Endothelial cell of umbilical vein (primary cell): ENCODE measurements at regions not wholly inside any gene's neighbourhood (a gene's known extent, or its start where the extent isn't known, plus 50 kb on each side); places are given as distances from the start of the nearest gene placed in this dataset.

Experiments
- BruUV-seq: library from RNA; stranded (reverse); fragments of 400-500 nt; replicated peaks from 2 replicates; lab custom pipeline; 2021; lab: Mats Ljungman, UMichigan
- CTCF ChIA-PET: fragments of 300-600, 350-600 bp; sonication (Branson Sonifier 250); formaldehyde crosslinking; loops from one replicate; lab custom pipeline; 2021; ENCODE audit warnings: antibody characterized with exemption, inconsistent platforms; lab: Charles Lee
- POLR2A ChIA-PET: fragments of 300-600, 350-600 bp; sonication (Branson Sonifier 250); formaldehyde crosslinking; loops from one replicate; lab custom pipeline; 2021; ENCODE audit warnings: antibody characterized with exemption, inconsistent platforms; lab: Charles Lee
- DNase-seq: peaks from one replicate; pipeline ENCODE4 v3.0.0-alpha.2; 2011; ENCODE audit warnings: low read depth, low spot score
- FAIRE-seq: peaks from 2 replicates; lab custom pipeline; 2011; peaks lifted over from hg19 to GRCh38; lab: Jason Lieb, UNC
- H2AFZ ChIP-seq: 2 replicates; pipeline ENCODE4 v1.6.0; 2012; ENCODE audit warnings: low read depth, low read length, control low read depth, inconsistent platforms
- H3K27ac ChIP-seq: 2 replicates; pipeline ENCODE4 v1.5.1; 2011; ENCODE audit warnings: low read depth, mild to moderate bottlenecking, control low read depth, low read length, moderate library complexity; ENCODE audit not compliant: insufficient read depth
- H3K27me3 ChIP-seq, 2 experiments: 2 replicates each; pipeline versions ENCODE4 v1.6.0 to v1.6.1; 2011; ENCODE audit warnings: low read length in 2 of 2, mixed read lengths in 1 of 2; ENCODE audit not compliant: control insufficient read depth in 2 of 2, insufficient read depth in 2 of 2
- H3K36me3 ChIP-seq, 2 experiments: 2 replicates in 1 of 2; 3 replicates in 1 of 2; pipeline ENCODE4 v1.5.1; 2011; ENCODE audit warnings: low read length in 2 of 2, mild to moderate bottlenecking in 1 of 2, moderate library complexity in 1 of 2; ENCODE audit not compliant: control insufficient read depth in 2 of 2, insufficient read depth in 2 of 2; ENCODE audit errors: extremely low read depth in 1 of 2
- H3K4me1 ChIP-seq: 3 replicates; pipeline ENCODE4 v1.5.1; 2011; ENCODE audit warnings: mild to moderate bottlenecking, low read length; ENCODE audit not compliant: control insufficient read depth, insufficient read depth; ENCODE audit errors: extremely low read depth
- H3K4me2 ChIP-seq: 2 replicates; pipeline ENCODE4 v1.6.1; 2011; ENCODE audit warnings: low read length, control low read depth, mixed read lengths; ENCODE audit not compliant: insufficient read depth
- H3K4me3 ChIP-seq, 3 experiments: fragments of 200-600 bp in 1 of 3; sonication (generic), shearing (Covaris generic) in 1 of 3; replicated peaks in 1 of 3; 2 replicates each; pipeline ENCODE4 v1.5.1; 2011 to 2016; ENCODE audit warnings: control low read depth in 3 of 3, low read length in 3 of 3, mild to moderate bottlenecking in 2 of 3, inconsistent platforms in 1 of 3, low read depth in 1 of 3, moderate library complexity in 1 of 3; ENCODE audit not compliant: insufficient read depth in 1 of 3
- H3K79me2 ChIP-seq: 2 replicates; pipeline ENCODE4 v1.6.0; 2012; ENCODE audit warnings: low read length, inconsistent platforms; ENCODE audit not compliant: control insufficient read depth, insufficient read depth
- H3K9ac ChIP-seq: replicated peaks from 2 replicates; pipeline ENCODE3; 2011; ENCODE audit warnings: low read length, control low read depth; ENCODE audit not compliant: insufficient read depth; ENCODE audit errors: extremely low read depth
- H3K9me1 ChIP-seq: replicated peaks from 3 replicates; pipeline ENCODE4 v1.6.0; 2011; ENCODE audit warnings: mild to moderate bottlenecking, low read length; ENCODE audit not compliant: control insufficient read depth, insufficient read depth; ENCODE audit errors: extremely low read depth
- H3K9me3 ChIP-seq: replicated peaks from 2 replicates; pipeline ENCODE4 v1.5.1; 2012; ENCODE audit warnings: low read length, inconsistent platforms; ENCODE audit not compliant: control insufficient read depth, insufficient read depth
- H4K20me1 ChIP-seq: replicated peaks from 2 replicates; pipeline ENCODE3; 2011; ENCODE audit warnings: mild to moderate bottlenecking, low read length; ENCODE audit not compliant: control insufficient read depth, insufficient read depth; ENCODE audit errors: extremely low read depth
- EZH2 ChIP-seq: IDR thresholded peaks from 2 replicates; pipeline ENCODE4 v1.6.1; 2012; ENCODE audit warnings: borderline replicate concordance, low read depth, mild to moderate bottlenecking, moderate library complexity, low read length, inconsistent platforms; ENCODE audit not compliant: severe bottlenecking
- FOS ChIP-seq: IDR thresholded peaks from 2 replicates; pipeline ENCODE4 v1.6.1; 2011; ENCODE audit warnings: mild to moderate bottlenecking, low read length, moderate library complexity, borderline replicate concordance; ENCODE audit not compliant: insufficient read depth
- GATA2 ChIP-seq: IDR thresholded peaks from 2 replicates; pipeline ENCODE4 v1.7.0; 2011; ENCODE audit warnings: low read depth, mild to moderate bottlenecking, moderate library complexity, mixed read lengths, low read length; ENCODE audit not compliant: insufficient read length, insufficient read depth
- JUN ChIP-seq: IDR thresholded peaks from 2 replicates; pipeline ENCODE4 v1.6.1; 2011; ENCODE audit warnings: borderline replicate concordance, low read depth; ENCODE audit not compliant: insufficient read length, insufficient read depth
- MYC ChIP-seq: IDR thresholded peaks from one replicate; pipeline ENCODE4 v1.6.1; 2011; ENCODE audit warnings: mild to moderate bottlenecking, low read depth, low read length
- POLR2A ChIP-seq: IDR thresholded peaks from 2 replicates; pipeline ENCODE4 v1.6.1; 2012; ENCODE audit warnings: low read depth, mild to moderate bottlenecking, control low read depth, low read length
- POLR2AphosphoS5 ChIP-seq: IDR thresholded peaks from 2 replicates; pipeline ENCODE4 v1.6.1; 2012; ENCODE audit warnings: low read depth, mild to moderate bottlenecking, control low read depth, low read length, moderate library complexity; ENCODE audit not compliant: insufficient read depth
- dilution Hi-C: fragments of 300-500 bp; cut with MboI; formaldehyde crosslinking; loops from one replicate; pipeline ENCODE4 v1.15.0; 2019; ENCODE audit warnings: low sequenced_read_pairs; ENCODE audit not compliant: extremely low pct_ligation_motif_present
- intact Hi-C: fragments of 100-400 bp; cut with micrococcal nuclease; formaldehyde crosslinking; loops from one replicate; pipeline ENCODE4 v1.10.0; 2022
- TF ChIP-seq, protein P1 (sequence below), 2 donors: IDR thresholded peaks; 1 replicate in 1 of 2; 2 replicates in 1 of 2; pipeline ENCODE4 v1.5.1; 2011; ENCODE audit warnings: low read length in 2 of 2, mild to moderate bottlenecking in 2 of 2, moderate library complexity in 2 of 2, control low read depth in 1 of 2, inconsistent platforms in 1 of 2, low read depth in 1 of 2; ENCODE audit not compliant: insufficient read depth in 1 of 2; ENCODE audit errors: extremely low read depth in 1 of 2
- TF ChIP-seq, protein P2 (sequence below): IDR thresholded peaks from 2 replicates; pipeline ENCODE4 v1.6.1; 2011; ENCODE audit not compliant: insufficient read depth, insufficient read length

DNA sequence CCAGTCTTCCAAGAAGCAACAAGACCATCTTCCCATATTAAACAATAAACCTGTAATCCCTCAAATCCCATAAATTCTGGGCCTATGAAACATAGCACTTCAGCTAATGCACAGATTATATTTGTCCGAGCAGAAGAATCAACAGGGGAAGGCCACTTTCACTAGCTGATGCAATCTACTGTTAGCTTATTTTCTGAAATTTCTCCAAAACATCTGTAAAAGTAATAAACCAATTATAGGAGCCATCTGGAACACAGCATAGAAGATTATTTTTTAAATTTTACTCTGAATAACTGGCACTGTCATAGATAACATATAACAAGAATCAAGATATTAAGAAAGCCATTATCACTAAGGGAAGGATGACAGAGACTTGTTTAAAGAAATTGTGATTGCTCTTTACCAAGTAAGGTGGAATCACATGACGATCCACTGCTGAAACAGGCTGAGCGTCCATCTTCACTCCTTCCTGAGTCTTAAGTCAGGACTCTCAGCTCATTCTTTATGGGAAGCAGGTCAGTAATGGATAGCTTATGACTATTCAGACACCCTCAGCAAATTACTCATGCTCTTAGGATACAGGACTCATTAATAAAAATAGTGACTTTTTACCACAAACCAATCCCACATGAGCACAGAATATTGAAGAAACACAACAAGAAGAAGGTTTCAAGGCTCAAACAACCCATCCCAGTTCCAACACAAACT lies 719.5 kb downstream of the XPNPEP1 start:
- no peaks in the 10 kb centered on the region for H3K27me3 ChIP-seq
- H4K20me1 ChIP-seq, result no peaks in the 10 kb centered on the region
- intact Hi-C loops, result no loop called here
- FAIRE-seq (no peak), DNase-seq (no peak)
- CTCF ChIA-PET, result no interaction called here
- no peak overlapping the region for H2AFZ ChIP-seq
- H3K9me1 ChIP-seq, result no peaks in the 10 kb centered on the region
- H3K27ac ChIP-seq, result no peak overlapping the region
- H3K4me2 ChIP-seq, result no peak overlapping the region
- dilution Hi-C loops, result no loop called here
- no peaks in the 10 kb centered on the region for H3K36me3 ChIP-seq
- H3K4me1 ChIP-seq, result no peaks in the 10 kb centered on the region
- POLR2A ChIA-PET, result no interaction called here
- TF ChIP-seq POLR2A (no peak), MYC (no peak), EZH2 (no peak), GATA2 (no peak), FOS (no peak), JUN (no peak), POLR2AphosphoS5 (no peak)
- TF ChIP-seq, protein P1, sequence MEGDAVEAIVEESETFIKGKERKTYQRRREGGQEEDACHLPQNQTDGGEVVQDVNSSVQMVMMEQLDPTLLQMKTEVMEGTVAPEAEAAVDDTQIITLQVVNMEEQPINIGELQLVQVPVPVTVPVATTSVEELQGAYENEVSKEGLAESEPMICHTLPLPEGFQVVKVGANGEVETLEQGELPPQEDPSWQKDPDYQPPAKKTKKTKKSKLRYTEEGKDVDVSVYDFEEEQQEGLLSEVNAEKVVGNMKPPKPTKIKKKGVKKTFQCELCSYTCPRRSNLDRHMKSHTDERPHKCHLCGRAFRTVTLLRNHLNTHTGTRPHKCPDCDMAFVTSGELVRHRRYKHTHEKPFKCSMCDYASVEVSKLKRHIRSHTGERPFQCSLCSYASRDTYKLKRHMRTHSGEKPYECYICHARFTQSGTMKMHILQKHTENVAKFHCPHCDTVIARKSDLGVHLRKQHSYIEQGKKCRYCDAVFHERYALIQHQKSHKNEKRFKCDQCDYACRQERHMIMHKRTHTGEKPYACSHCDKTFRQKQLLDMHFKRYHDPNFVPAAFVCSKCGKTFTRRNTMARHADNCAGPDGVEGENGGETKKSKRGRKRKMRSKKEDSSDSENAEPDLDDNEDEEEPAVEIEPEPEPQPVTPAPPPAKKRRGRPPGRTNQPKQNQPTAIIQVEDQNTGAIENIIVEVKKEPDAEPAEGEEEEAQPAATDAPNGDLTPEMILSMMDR (IDR thresholded peaks at IDR 0.05; ENCODE audit: extremely low read depth in 1 of 2, insufficient read depth in 1 of 2, low read depth in 1 of 2, low read length in 2 of 2), result no peak
- TF ChIP-seq, protein P2, sequence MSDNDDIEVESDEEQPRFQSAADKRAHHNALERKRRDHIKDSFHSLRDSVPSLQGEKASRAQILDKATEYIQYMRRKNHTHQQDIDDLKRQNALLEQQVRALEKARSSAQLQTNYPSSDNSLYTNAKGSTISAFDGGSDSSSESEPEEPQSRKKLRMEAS, result no peak
- peaks cover 7% of the 10 kb centered on the region for H3K9me3 ChIP-seq
- no peak overlapping the region for H3K4me3 ChIP-seq
- BruUV-seq, result no TSS peak
- no peak overlapping the region for H3K9ac ChIP-seq
- no peaks in the 10 kb centered on the region for H3K79me2 ChIP-seq
